ENCODE measurements at regions not wholly inside any gene's neighbourhood (a gene's known extent, or its start where the extent isn't known, plus 50 kb on each side); places are given as distances from the start of the nearest gene placed in this dataset.
A peak's percentile ranks its signal among the peaks of the same experiment; 100 is the strongest.

- TF ChIP-seq CTCF (IDR thresholded peaks at IDR 0.05; ENCODE audit: low read depth, low read length) = no peak
- no peak overlapping the region for H3K4me3 ChIP-seq (ENCODE audit: low read depth, low read length)
Observed at GRCh38 chr6:72533606-72534005, 88.3 kb upstream of the KCNQ5 start.

- no peak overlapping the region for H3K4me3 ChIP-seq (ENCODE audit: low read depth, low read length)
- TF ChIP-seq CTCF (IDR thresholded peaks at IDR 0.05; ENCODE audit: low read depth, low read length) = no peak
Observed at GRCh38 chr6:72534236-72534635, 87.6 kb upstream of the KCNQ5 start.

- TF ChIP-seq CTCF (IDR thresholded peaks at IDR 0.05; ENCODE audit: low read depth, low read length) = no peak
- no peak overlapping the region for H3K4me3 ChIP-seq (ENCODE audit: low read depth, low read length)
Observed at GRCh38 chr6:72535124-72535523, 86.7 kb upstream of the KCNQ5 start.

- TF ChIP-seq CTCF (IDR thresholded peaks at IDR 0.05; ENCODE audit: low read depth, low read length) = no peak
Observed at GRCh38 chr6:72547020-72547419, 74.8 kb upstream of the KCNQ5 start.

GRCh38 chr6:72551470-72551869, 70.4 kb upstream of the KCNQ5 start:
- H3K4me3 ChIP-seq (ENCODE audit: low read depth, low read length) = no peak overlapping the region
- TF ChIP-seq CTCF (IDR thresholded peaks at IDR 0.05; ENCODE audit: low read depth, low read length) = no peak

More at GRCh38 chr6:72547020-72547419, 74.8 kb upstream of the KCNQ5 start:
- no peak overlapping the region for H3K4me3 ChIP-seq (ENCODE audit: low read depth, low read length)

- TF ChIP-seq CTCF (IDR thresholded peaks at IDR 0.05; ENCODE audit: low read depth, low read length) = no peak
- H3K4me3 ChIP-seq (ENCODE audit: low read depth, low read length) = no peak overlapping the region; the same call in 1 of the 2 replicates
Observed at GRCh38 chr6:72552938-72553337, 68.9 kb upstream of the KCNQ5 start.

- no peak for TF ChIP-seq CTCF (IDR thresholded peaks at IDR 0.05; ENCODE audit: low read depth, low read length)
- H3K4me3 ChIP-seq (ENCODE audit: low read depth, low read length) = peak overlapping the region; percentile 29
Observed at GRCh38 chr6:72553531-72554511, 68.0 kb upstream of the KCNQ5 start.
